ENCODE measurements at regions not wholly inside any gene's neighbourhood (a gene's known extent, or its start where the extent isn't known, plus 50 kb on each side); places are given as distances from the start of the nearest gene placed in this dataset.

DNA sequence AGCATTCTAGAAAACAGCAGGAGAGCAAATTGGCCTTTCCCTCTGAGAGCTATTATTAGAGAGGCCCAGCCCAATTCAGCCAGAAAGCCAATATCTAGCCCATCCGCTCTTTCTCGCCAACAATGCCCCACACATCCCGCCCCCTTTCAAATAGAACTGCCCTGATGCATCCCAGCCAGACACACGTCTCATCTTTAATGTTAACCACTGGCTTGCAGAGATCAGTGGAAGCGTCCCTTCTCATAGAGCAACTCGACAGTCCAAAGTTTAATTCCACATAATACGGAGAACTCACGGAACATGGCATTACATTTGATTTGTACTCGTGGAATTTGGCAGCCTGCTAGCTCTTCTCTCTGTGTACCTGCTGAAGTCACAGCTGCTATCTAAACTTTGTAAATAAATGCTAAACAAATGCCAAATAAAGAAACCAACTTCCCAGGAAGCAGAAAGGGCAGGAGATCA is 304.4 kb downstream of the DHX15 start:
- no peak for ATAC-seq

DNA sequence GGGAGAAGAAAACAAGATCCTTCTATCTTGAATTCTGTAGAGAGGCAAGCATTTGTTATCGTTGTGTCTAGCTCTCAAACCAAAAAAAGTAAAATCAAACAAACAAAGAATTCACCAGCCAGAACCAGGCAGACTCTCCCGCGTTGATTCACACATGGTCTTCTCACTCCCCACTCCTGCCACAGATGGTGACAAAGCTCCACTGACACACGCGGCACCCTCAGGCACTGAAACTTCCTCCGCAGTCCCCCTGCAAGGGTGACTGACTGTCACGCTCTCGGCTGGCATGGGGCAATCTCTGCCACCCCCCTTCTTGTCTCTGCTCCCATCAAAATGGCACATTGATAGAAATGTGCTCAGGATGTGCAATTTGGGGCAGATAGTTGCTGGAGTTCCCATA is 304.9 kb downstream of the DHX15 start:
- no peak for ATAC-seq

DNA sequence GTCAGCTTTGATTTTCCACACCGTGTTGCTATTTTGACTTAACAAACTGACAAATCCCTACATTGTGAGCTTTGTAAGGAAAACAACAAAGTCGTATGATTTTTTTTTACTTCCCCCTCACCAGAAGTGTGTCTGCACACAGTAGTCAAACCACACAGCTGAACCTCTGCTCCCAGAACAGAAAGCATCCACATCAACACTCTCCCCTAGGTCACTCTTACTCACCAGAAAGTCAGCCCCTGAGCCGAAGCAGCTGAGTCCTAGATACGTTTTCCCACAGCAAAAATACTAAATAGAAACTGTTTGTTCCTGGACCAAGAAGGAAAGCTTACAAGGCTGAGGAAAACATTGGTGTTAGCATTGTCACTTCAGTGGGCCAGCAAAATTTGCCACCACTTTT is 305.7 kb downstream of the DHX15 start:
- ATAC-seq: no peak

DNA sequence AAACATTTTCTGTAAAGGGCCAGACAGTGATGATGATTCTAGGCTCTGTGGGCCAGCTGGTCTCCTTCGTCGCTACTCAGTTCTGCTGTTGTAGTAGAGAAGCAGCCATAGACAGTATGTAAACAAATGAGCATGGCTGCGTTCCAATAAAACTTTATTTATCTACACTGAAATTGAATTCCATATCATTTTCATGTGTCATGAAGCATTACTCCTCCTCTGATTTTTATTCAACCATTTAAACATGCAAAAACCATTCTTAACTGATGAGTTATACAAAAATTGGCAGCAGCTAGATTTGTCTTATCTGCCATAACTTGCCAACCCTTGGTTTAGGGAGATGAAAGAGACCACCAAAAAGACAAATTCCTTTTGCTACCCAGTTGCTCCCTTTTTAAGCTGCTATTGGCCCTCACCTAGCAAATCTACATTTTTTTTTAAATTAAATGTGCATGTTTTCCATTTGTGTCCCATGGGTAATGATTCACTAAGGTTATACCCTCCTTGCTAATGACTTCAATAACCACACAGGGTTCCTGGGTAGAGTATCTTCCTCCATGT is 309.9 kb downstream of the DHX15 start:
- no peak for ATAC-seq

DNA sequence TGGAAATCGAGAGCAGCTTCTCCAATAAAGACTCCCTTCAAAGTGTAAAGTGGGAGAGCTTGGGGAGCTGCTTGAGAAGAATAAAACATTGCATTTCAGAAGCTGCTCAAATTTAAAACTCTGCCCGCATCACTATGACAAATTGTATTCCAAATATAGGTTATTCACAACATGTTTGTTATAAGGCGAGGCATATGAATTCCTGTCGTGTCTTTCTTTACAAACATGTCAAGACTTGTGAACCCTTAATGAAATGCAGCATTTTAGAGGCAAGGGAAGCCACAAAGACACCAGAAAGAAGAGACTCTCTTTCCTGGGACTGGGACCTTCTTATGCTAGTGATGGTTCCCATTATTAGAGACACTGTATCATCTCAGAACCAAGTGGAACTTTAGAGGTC is 311.2 kb downstream of the DHX15 start:
- peak; percentile 17 for ATAC-seq

DNA sequence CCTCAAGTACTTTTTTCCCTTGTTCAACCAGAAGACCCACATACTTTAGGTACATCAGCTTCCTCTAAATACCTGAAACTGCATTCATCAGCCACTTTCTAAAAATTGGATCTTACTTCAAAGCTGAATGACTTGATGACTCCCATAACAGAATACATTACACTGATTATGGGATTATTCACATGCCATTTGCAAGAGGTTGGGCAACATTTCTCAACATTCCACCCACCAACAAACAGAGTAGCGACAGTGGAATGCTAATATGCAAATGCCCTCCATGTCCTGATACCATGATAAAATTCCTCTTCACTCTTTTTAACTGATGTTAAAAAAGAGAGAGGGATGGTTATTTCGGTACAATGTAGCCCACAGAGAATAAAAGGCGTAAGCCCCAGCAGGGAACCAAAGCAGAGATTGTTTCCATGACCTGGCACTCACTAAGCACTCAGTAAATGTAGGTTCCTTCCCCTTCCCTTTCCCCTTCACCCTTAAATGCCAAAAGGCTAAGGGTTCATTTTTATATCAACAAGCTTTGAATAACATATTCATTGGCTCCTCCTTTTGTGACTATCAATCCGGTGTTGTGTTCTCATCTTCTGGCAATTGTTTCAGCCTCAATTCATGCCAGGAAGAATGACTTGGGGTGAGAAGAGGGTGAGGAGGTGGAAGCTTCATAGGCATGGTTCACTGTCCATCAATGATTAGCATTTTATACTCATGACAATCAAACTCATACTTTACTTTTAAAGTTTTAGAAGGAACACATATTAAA is 317.2 kb downstream of the DHX15 start:
- ATAC-seq: peak; percentile 36

DNA sequence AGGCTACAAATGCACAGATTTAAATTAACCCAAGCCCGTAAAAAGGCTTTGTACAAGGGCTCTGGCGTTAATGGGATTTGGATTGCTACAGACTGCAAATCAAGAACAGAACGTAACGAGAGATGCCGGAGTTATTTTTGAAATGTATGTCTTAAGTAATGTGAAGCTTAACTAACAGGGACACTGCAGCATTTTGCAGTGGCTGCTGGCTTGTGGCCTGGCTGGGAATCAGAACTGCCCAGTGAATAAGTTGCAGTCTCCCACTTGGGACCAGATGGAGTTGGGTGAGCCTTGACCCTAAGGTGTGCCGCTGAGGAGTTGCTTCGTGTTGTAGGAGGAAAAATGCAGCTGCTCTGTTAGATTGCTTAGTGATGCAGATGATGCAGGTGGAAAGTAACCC is 318.4 kb downstream of the DHX15 start:
- no peak for ATAC-seq

DNA sequence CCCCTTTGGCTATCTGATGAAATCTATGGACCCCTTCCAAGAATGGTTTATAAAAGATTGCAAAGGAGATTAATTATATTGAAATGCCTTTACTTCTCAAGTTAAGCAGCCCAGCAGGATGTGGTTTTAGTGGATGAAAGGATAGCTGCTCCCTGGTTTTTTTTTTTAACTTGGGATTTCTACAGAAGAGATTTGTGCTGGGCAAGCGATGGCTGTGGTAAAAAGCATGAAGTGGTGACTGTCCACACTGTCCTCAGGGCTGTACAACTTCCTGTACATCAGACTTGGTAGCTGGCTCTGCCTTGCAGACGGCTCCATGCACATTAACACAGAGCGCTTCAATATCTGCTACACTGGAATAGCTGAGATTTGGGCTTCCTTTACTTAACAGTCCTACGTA is 321.7 kb downstream of the DHX15 start:
- no peak for ATAC-seq

DNA sequence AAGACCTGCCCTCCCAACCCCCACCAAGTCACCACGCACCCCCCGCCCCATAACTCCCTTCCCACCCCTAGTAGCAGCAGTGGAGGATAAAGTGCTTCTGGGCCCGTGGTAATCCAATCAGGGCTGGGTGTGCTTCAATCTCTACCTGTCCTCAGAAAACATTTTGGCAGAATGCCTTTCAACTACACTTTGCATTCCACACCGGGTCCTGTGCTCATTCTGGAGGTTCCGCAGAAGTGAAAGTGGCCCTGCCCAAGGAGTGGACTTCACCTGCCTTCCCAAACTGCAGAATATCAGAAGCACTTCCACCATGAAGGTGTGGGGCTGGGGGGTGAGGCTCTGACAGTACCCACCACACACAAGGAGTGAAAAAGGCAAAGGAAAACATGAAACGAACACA is 322.3 kb downstream of the DHX15 start:
- no peak for ATAC-seq

DNA sequence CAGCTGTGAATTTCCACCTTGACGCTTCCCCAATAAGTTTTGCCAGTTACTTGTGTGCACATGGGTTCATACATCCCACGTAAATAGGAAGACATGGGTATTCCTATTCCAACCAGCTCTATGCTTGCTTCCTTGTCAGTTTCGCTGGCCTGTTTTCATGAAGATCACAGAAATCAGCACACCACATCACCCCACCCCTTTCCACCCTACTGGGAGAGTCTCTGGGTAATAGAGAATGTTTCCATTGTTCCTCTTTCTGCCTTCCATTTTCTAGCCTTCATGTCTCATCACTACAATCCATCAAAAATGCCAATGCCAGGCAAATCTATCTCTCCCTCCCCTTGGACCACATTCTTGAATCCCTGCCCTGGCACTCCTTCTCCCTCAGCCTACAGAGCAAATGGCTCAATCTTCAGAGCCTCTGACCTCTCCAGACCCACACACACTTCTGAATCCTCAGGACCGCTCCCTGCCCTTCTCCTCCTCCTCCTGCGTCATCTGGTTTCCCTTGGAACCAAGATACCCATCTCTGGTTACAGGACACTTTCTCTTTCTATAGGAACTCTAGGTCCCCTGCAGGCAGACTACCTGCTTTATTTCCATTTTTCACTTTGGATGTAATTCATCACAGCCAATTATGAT is 323.3 kb downstream of the DHX15 start:
- ATAC-seq: no peak

DNA sequence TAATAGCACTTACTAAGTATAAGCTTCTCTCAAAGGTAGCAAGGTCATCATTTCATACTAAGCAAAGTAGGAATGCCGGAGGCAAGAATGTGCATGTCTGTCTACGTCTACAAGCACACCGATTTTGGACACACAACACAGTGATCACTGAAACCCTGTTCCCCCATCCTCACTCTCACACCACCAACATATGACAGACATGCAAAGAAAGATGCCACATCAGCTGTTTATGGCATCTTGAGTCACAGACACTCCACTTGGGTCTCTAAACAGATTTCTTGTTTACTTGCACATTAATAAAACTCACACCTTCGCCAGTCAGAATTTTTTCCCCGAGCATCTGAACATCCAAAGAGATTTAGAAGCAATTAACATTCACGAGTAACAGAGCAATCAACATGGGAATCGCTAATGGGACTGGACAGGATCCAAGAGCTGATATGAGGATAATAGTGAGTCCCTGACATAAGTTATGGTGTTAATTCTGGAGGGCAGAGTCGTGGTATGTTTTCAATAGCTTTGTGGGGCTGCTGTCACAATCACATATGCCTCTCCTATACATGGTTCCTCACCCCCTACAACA is 324.1 kb downstream of the DHX15 start:
- no peak for ATAC-seq

DNA sequence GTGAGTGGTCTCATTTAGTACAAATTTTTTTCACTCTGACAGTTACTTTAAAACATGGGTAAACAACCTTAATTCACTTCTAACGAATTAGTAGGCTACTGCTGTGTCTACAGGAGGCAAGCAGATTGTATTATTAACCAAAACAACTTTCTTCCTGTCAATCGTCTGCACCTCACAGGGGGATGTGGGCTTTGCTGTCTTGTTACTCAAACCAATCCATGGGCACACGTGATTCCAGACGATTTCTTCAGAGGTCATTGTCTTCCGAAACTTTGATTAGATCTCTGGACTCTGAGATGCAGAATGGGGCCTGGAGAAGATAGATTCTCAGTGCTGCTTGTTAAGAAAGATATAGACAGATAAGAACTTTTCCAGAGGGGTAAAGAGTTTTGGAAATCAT is 327.8 kb downstream of the DHX15 start:
- no peak for ATAC-seq

DNA sequence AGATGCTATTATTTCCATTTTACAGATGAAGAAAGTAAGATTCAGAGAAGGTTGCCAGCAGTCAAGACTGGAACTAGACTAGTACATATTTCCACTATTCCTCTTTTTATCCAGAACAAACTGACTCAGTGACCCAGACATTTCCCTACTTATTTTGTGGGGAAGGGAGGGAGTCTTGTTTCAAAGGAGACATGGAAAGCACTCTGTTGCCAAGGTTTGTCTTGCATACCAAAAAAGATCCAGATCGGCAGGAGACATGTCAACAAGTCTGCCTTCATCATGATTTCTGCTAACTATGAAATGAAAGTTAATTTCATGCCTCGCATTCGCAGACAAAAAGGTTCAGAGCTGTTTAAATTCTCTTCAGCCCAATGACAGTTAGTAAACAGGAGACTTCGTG is 328.3 kb downstream of the DHX15 start:
- ATAC-seq: no peak

DNA sequence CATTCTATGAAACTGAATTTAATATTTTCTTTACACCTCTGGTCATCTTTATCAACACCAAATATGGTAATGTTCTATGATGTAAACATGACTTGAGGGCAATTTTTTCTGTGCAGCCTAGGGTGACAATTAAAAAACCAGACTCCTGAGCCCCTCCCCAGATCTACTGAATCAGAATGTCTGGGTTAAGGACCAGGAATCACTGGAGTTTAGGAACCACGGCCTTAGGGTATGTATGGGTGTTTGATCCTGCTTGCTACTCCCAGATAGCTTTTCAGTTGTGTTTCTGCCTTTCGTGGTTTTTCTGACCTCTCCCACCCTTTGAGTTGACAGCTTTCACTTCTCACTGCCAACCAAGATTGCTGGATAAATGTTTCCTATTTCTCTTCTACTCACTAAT is 332.2 kb downstream of the DHX15 start:
- no peak for ATAC-seq

DNA sequence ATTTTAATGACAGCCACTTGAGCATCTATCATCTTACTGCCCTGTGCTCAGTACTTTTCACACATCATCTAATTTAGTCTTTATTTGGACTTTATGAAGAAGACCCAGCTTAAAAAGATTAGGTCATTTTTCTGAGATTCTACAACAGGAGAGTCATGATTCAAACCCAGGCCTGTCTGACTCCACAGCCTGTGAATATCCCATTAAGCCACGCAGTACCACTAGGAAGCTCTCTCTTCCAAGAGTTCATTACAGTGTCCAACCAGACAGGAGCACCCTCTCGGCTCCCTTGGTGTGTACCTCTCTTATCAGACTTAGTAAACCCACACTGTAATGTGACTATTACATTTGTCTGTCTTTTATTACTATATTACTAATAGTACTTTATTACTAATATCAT is 332.8 kb downstream of the DHX15 start:
- no peak for ATAC-seq

DNA sequence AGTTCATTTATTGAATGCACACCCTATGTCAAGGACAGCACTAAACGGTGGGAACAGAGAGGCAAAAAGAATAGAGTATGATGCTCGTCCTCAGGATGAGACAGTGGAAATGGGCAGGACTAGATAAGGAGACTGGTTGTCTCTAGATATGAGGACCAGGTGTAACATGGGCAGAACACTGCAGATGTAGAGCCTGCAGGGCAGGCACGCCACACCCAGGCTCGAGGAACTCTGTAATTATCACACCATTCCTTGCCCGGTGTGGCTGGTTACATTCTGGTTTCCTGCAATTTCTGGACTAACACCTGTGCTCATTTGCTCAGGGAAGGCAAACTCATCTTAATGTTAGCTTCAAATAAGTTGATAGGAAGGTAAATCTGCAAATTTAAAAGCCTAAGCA is 334.4 kb downstream of the DHX15 start:
- ATAC-seq: no peak

DNA sequence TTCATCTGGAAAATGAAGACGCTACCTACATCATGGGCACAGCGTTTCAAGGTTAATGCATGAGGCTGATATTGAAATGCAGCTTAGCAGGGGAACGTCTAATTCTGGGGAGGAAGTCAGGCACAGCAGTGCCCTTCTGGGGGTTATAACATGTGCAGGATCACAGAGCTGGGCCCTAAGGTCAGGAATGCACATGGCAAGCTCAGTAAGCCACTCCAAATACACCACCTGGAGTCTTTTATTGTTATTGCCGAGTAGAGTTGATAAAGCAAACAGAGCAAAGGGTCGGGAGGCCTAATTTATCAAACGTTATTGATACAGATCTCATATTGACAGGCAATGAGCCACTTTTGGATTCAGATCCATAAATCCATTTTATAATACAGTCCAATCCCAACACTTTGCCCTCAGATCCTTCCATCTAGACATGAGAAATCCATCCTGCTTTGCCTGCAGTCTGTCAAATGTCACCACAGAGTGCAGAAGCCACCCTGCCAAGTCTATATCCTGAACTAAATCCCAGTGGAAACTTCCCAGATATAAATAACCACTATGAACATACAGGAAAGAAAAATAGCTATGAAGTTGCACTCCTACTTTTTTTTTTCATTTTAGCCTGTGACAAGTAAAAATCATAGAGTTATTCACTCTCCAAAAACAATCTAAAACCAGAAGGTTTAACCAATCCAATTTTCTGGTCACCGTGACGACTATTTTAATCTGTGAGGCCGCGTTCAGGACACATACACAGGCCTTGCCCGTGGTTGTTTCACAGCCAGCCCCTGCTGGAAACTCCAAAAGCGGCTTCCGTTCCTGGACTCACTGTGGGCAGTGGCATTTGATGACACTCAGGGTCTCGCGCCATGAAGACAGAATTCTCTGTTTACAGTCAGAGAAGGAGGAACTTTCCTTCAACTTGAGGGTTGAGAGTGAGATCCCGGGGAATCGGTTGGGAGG is 335.4 kb downstream of the DHX15 start:
- no peak for ATAC-seq

DNA sequence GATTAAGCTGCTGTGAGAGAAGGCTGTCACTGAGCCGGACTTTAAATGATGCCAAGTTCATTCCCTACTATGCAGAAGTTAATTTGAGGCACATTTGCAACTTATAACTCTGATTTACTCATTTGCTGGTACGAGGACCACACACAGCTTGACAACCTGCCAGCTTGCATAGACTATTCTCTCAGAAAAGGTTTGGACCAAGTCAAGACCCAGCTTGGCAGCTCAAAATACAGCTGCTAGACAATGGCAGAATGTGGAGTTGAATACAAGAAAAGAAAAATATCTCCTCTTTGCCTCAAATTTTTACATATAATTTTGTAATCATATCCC is 338.9 kb downstream of the DHX15 start:
- ATAC-seq: no peak

DNA sequence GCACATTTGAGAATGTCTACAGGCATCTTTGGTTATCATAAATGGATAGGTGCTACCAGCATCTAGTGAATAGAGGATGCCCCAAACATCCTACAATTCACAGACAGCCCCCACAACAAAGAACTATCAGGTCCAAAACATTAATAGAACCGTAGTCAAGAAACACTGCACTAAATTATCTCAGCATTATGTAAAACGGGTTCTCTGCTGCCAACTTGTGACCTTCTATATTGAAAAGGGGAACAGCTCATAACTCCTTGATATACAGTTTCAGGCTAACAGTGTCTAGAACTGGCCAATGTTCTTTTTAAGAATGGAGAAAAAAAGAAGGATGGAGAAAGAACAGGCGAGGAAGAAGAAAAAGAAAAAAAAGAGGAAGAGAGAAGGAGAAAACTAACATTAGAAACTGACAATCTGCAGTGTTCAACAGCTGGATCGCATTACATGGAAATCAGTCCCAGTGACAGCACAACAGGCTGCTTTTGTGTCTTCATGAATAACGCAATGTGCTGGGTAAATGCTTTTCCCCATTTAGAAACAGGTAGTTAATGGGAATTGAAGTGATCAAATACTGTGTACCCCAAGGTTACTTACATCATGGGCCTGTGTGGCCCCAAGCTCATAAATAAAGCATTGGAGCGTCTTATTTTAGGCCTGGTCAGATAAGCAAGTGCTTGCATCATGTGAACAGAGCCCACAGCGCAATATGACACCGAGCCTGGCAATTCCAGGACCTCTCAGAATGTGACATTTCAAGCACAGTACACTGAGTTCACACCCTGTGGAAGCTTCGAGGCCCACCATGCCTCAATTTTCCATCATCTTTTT is 339.5 kb downstream of the DHX15 start:
- no peak for ATAC-seq

DNA sequence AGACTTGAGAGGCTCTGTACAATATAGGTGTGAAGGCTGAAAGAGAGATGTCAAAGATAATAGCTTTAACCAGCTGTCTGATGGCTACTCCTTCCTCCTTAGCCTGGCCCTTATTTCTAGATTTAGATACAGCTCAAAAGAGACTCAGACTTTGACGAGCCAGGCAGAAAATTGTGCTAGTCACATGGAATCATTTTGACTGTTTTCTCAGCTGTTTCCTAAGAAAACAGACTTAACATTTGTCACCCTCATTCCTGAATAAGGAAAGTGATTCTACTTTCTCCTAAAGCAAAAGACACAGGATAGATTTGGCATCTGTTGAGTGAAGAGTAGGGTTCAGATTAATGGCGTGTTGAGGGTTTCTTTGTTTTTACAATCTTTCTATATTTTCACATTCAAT is 340.7 kb downstream of the DHX15 start:
- ATAC-seq: no peak

DNA sequence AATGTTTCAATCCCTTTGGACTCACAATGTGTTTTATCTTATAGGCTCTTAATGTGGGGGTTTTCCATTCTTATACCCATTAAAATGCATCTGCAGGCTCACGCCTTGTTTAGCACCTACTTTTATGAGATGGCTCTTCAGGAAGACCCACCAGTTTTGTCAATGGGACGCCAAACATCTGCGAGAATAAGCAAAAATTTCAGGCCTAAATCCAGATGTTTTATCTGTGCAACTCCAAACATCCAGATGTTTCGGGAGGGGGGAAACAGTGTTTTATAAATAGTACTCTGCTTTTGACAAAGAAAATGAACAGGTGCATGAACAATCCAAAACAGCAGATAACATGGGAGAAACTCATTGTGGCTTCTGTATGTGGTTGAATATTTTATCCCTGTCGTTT is 342.8 kb downstream of the DHX15 start:
- no peak for ATAC-seq

DNA sequence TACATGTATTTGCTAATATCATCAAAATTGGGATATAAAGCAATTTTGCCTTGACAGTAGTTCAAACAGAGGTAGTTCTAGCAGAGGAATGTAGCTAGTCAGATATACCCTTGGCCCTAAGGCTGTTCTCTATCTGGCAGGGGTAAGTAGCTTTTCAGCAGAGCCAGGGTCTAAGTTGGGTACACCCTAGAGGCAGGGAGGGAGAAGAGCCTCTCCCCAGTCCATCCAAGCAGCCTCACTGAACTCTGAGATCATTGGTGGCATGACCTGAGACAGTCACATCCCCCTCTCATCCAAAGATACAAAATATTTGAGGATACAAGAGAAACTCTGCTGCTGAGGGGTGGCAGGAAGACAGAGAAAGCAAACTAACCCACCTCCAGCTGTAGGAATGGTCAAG is 343.7 kb downstream of the DHX15 start:
- ATAC-seq: no peak

Measured in esophagus mucosa (tissue), 1 donor.